Activated naive CD4-positive, alpha-beta T cell treated with anti-CD3 and anti-CD28 coated beads for 36 hours (primary cell): ENCODE measurements at regions not wholly inside any gene's neighbourhood (a gene's known extent, or its start where the extent isn't known, plus 50 kb on each side); places are given as distances from the start of the nearest gene placed in this dataset.

Source experiments
- CTCF ChIA-PET: fragments of 350-600 bp; sonication (Branson Sonifier 250); formaldehyde crosslinking; loops from one replicate; lab custom pipeline; 2021; ENCODE audit warnings: antibody characterized with exemption; lab: Charles Lee
- DNase-seq: peaks from one replicate; pipeline ENCODE4 v3.0.0-alpha.2; 2020
- H3K27ac Mint-ChIP-seq: one replicate; pipeline ENCODE4 v1.8.0; 2021; ENCODE audit warnings: mild to moderate bottlenecking, mixed read lengths
- H3K27me3 Mint-ChIP-seq: one replicate; pipeline ENCODE4 v1.8.0; 2021; ENCODE audit warnings: low read depth, mixed read lengths
- H3K36me3 Mint-ChIP-seq: one replicate; pipeline ENCODE4 v1.8.0; 2021; ENCODE audit warnings: low read depth, mixed read lengths
- H3K4me1 Mint-ChIP-seq: one replicate; pipeline ENCODE4 v1.8.0; 2021; ENCODE audit warnings: low read depth, mixed read lengths
- H3K4me3 Mint-ChIP-seq: one replicate; pipeline ENCODE4 v1.8.0; 2021; ENCODE audit warnings: mild to moderate bottlenecking, moderate library complexity, mixed read lengths
- H3K9me3 Mint-ChIP-seq: one replicate; pipeline ENCODE4 v1.8.0; 2021; ENCODE audit warnings: mixed read lengths
- intact Hi-C: fragments of 100-400 bp; cut with micrococcal nuclease; formaldehyde crosslinking; loops from one replicate; pipeline ENCODE4 v1.15.1; 2023

DNA sequence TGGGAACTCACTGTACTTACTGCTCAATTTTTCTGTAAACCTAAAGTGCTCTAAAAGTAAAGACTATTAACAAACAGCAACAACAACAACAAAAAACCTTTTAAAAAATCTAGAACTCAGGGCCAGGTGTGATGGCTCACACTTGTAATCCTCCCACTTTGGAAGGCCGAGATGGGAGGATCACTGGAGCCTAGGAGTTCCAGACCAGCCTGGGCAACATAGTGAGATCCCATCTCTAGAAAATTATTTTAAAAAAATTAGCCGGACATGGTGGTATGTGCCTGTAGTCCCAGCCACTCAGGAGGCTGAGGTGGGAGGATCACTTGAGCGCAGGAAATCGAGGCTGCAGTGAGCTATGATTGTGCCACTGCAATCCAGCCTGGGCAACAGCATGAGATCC, 161.8 kb downstream of the NUP210 start:
- H3K4me1 Mint-ChIP-seq = peaks cover 7% of the 10 kb centered on the region
- H3K4me3 Mint-ChIP-seq = no peak overlapping the region
- no peaks in the 10 kb centered on the region for H3K36me3 Mint-ChIP-seq
- CTCF ChIA-PET = no interaction called here
- H3K9me3 Mint-ChIP-seq = no peaks in the 10 kb centered on the region
- no peak overlapping the region for H3K27ac Mint-ChIP-seq
- H3K27me3 Mint-ChIP-seq = no peaks in the 10 kb centered on the region
- intact Hi-C loops = no loop called here
- DNase-seq = no peak

DNA sequence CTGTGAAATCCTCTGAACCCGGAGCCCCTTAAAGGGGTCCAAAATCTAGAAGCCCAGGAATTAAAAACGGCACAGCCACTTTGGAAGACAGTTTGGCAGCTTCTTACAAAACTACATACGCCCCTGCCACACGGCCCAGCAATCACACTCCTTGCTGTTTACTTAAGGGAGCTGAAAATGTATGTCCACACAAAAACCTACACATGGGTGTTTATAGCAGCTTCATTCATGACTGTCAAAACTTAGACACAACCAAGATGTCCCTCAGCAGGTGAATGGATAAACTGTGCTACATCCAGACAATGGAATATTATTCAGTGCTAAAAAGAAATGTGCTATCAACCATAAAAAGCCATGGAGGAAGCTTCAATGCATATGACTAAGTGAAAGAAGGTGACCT, 162.5 kb downstream of the NUP210 start:
- no peaks in the 10 kb centered on the region for H3K36me3 Mint-ChIP-seq
- no peak overlapping the region for H3K4me3 Mint-ChIP-seq
- no peak for DNase-seq
- H3K9me3 Mint-ChIP-seq = no peaks in the 10 kb centered on the region
- H3K4me1 Mint-ChIP-seq = peaks cover 4% of the 10 kb centered on the region
- CTCF ChIA-PET = interaction anchor here (1.1 kb wide), 1 partner anchor 166 kb away, joined by 3 read pairs; no protein-coding TSS in a partner anchor
- intact Hi-C loops = no loop called here
- no peaks in the 10 kb centered on the region for H3K27me3 Mint-ChIP-seq
- no peak overlapping the region for H3K27ac Mint-ChIP-seq

DNA sequence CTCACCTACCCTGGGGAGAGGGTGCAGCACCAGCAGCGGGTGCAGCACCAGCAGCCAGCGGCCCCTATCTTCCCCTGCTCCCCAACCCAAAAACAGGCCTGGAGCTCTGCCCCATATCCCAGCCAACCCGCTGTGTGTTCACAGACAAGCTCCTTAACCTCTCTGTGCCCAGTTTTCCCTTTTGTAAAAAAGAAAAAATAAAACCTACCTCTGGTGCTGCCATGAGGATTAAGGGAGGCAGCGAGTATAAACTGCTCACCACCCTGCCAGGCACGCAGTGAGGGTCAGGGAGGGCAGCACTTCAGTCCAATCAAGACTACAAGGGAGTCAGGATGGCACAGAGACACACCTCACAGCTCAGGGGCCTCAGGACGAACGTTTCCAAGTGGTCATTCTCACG, 163.3 kb downstream of the NUP210 start:
- CTCF ChIA-PET = interaction anchor here (0.7 to 1.1 kb wide), 2 partner anchors 165 to 332 kb away, joined by 3 read pairs; no protein-coding TSS in a partner anchor

DNA sequence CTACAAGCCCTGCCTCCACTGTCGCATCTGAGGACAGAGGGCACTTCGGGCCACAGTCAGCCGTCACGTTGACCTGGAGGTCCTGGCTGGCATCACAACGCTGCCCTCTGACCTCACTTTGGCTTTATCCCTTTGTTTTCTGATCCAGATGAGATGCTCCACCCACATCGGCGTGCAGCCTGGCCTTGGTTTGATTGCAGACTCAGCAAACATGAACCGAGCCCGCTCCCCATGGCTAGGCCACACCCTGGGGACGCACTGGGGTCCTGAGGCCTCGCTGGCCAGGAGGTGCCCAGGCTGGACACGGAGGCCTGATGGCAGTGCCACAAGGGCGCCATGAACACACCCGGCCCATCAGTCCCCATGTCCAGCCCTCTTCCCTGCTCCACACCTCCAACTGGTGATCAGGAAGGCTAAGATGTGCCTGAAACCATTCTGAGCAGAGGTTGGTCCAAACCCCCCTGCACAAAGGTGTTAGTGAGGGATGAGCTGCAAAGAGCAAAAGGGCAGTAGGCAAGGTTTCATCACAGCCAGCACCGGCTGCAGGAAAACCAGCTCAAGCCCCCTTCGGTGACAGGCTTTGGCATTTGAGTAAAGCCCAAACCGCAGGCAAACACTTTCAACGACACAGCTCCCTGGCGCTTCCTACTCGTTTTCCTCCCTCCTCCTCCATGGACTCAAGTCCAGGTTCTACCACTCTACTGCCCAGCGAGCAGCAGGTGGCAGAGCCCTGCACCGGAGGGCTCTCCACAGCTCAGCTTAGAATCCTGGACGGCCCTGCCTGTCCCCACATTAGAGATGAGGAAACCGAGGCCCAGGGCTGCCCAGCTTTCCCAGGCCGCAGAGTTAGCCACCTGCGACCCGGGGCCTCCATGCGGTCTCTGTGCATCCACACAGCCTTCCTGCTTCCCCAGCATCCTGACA, 165.8 kb downstream of the NUP210 start:
- Mint-ChIP-seq H3K9me3 (no peaks in the 10 kb centered on the region), H3K27me3 (no peaks in the 10 kb centered on the region), H3K4me3 (no peak overlapping the region), H3K4me1 (no peaks in the 10 kb centered on the region), H3K36me3 (no peaks in the 10 kb centered on the region), H3K27ac (no peak overlapping the region)
- no peak for DNase-seq
- intact Hi-C loops = no loop called here
- CTCF ChIA-PET = no interaction called here

More for the DNA sequence above, 163.3 kb downstream of the NUP210 start:
- H3K27me3 Mint-ChIP-seq = no peaks in the 10 kb centered on the region
- H3K36me3 Mint-ChIP-seq = no peaks in the 10 kb centered on the region
- no peak for DNase-seq
- intact Hi-C loops = no loop called here
- no peak overlapping the region for H3K4me3 Mint-ChIP-seq
- no peaks in the 10 kb centered on the region for H3K4me1 Mint-ChIP-seq
- H3K9me3 Mint-ChIP-seq = no peaks in the 10 kb centered on the region
- H3K27ac Mint-ChIP-seq = no peak overlapping the region

DNA sequence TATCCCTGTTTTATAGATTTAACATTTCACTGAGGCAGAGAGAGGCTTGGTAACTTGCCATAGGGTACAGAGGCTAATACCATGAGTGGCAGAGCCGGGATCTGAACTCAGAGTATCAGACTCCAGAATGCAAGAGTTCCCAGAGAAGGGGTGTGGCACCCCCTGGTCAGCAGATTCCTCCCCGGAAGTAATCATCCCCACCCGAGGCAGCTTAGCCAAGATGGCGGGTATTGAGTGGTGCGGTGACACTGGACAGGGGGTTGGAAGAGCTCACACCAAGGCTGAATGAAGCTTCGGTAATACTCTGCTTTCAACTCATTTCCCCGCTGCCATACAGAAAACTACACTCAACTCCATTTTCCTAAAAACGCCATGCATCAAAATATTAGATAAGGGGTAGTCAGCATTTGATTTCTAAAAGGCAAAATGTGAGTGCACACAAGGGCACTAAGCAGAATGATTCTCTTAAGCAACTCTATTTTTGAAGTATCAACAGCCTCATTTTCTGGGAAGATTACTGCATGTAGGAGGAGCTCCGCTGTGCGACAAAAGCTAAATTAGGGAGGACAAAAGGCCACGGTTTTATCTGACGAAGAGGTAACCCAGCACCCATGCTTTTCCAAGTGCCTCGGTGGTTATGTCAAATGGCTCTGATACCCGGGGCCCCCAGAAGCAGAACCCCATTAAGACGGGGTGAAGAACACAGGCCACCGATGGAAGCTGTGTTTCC, 166.7 kb downstream of the NUP210 start:
- H3K9me3 Mint-ChIP-seq = no peaks in the 10 kb centered on the region
- CTCF ChIA-PET = no interaction called here
- H3K4me3 Mint-ChIP-seq = no peak overlapping the region
- DNase-seq = no peak
- intact Hi-C loops = no loop called here
- H3K27ac Mint-ChIP-seq = no peak overlapping the region
- H3K36me3 Mint-ChIP-seq = no peaks in the 10 kb centered on the region
- no peaks in the 10 kb centered on the region for H3K27me3 Mint-ChIP-seq
- no peaks in the 10 kb centered on the region for H3K4me1 Mint-ChIP-seq

DNA sequence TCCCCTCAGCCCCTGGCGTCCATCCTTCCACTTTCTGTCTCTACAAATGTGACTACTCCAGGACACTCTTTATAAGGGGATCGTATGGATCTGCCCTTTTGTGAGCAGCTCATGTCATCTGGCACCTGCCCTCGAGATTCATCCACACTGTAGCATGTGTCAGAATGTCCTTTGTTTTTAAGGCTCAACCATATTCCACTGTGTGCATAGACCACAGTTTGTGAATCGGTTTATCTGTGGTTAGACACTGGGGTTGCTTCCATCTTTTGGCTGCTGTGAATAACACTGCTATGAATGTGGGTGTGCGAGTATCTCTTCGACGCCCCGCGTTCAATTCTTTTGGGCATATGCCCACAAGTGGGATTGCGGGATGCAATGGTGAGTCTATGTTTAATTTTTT, 167.9 kb downstream of the NUP210 start:
- Mint-ChIP-seq H3K36me3 (no peaks in the 10 kb centered on the region), H3K27me3 (no peaks in the 10 kb centered on the region), H3K9me3 (no peaks in the 10 kb centered on the region), H3K27ac (no peak overlapping the region), H3K4me1 (no peaks in the 10 kb centered on the region), H3K4me3 (no peak overlapping the region)
- DNase-seq = no peak
- intact Hi-C loops = no loop called here
- CTCF ChIA-PET = interaction anchor here (1.5 kb wide), 1 partner anchor 160 kb away, joined by 5 read pairs; no protein-coding TSS in a partner anchor

DNA sequence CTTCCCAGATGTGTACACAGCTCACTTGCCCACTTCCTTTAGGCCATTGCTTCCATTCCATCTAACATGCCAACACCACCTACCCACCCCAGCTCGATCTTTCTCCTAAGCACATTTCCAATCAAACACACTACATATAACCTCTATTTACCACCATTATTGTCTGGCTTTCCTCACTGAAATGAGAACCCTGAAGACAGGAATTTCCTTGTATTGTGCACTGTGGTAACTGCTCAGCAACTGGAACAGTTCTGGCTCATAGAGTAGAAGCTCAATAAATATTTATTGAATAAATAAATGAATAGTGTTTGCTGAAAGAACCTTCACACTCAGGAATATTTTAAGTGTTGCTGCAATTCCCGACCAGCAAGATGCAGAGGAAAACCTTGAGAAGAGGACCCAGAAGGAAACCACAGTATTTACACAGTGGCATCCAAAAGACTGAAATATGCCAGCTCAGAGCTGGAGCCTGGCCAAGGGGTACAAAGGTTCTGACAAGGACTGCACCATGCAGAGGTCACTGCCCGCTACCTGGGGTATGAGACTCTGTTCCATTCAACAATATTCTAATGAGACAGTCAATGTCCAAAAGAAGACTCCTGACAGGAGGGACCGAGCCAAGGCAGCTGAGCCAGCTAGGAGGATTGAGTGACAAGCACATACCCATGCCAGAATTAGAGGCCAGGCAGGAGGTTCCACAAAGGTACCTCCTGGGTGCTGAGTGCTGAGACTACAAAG, 168.8 kb downstream of the NUP210 start:
- no peaks in the 10 kb centered on the region for H3K9me3 Mint-ChIP-seq
- no peak for DNase-seq
- no peak overlapping the region for H3K4me3 Mint-ChIP-seq
- no peaks in the 10 kb centered on the region for H3K27me3 Mint-ChIP-seq
- intact Hi-C loops = no loop called here
- CTCF ChIA-PET = interaction anchor here (1.1 to 1.5 kb wide), 2 partner anchors 57 to 160 kb away, joined by 3 to 5 read pairs; no protein-coding TSS in a partner anchor
- no peaks in the 10 kb centered on the region for H3K36me3 Mint-ChIP-seq
- H3K4me1 Mint-ChIP-seq = no peaks in the 10 kb centered on the region
- H3K27ac Mint-ChIP-seq = no peak overlapping the region

DNA sequence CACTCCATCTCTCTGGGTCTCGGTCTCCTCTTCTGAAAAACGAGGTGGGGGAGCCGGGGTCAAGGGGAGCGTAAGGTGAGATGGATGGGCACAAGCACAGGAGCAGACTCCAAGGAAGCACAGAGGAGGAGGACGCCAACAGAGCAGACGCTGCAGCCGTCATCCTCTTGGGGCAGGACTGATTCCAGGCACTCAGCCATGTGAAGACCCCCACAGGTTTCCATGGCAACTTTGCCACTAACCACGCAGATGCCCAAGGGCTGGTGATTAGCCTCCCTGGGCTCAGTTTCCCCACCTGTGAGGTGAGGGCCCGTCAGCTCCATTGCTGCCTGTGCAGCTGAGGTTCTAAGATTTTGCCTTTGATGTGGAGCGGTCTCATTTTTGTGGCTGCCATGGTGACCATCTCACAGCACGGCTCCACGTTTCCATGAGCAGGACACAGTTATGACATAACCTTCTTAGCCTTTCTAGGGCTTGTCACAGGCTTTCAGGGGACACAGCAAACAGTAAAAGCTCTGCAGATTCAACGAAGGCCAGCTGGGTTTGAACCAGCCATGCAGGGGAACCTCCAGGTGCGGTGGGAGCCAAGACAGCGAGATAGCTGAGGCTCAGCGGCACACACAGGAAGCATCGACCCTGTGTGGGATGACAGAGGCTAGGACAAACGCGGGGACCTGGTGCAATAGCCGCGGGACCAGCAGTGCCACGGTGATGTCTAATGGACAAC, 170.3 kb downstream of the NUP210 start:
- no peak for DNase-seq
- Mint-ChIP-seq H3K9me3 (no peaks in the 10 kb centered on the region), H3K4me3 (no peak overlapping the region), H3K4me1 (no peaks in the 10 kb centered on the region), H3K27ac (no peak overlapping the region), H3K27me3 (no peaks in the 10 kb centered on the region), H3K36me3 (no peaks in the 10 kb centered on the region)
- intact Hi-C loops = no loop called here
- CTCF ChIA-PET = interaction anchor here (0.6 to 1.1 kb wide), 3 partner anchors 58 to 246 kb away, joined by 3 read pairs; no protein-coding TSS in a partner anchor

DNA sequence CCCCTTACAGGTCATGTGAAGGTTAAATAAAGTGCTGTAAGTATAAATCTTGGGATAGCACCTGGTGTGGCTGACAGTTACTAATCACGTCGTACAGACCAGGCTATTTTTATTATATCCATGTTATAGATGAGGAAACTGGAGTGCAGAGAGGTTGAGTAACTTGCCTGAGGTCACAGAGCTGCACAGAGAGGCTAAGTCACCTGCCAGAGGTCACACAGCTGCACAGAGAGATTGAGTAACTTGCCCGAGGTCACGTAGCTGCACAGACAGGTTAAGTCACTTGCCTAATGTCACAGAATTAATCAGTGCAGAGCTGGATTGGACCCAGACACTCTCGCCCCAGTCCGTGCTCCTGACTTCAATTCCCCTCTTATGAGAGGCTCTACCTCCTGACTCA, 171.5 kb downstream of the NUP210 start:
- Mint-ChIP-seq H3K27ac (no peak overlapping the region), H3K9me3 (no peaks in the 10 kb centered on the region), H3K4me1 (no peaks in the 10 kb centered on the region), H3K36me3 (no peaks in the 10 kb centered on the region), H3K4me3 (no peak overlapping the region), H3K27me3 (no peaks in the 10 kb centered on the region)
- CTCF ChIA-PET = interaction anchor here (0.6 kb wide), 1 partner anchor 206 kb away, joined by 3 read pairs; no protein-coding TSS in a partner anchor
- intact Hi-C loops = no loop called here
- DNase-seq = no peak

DNA sequence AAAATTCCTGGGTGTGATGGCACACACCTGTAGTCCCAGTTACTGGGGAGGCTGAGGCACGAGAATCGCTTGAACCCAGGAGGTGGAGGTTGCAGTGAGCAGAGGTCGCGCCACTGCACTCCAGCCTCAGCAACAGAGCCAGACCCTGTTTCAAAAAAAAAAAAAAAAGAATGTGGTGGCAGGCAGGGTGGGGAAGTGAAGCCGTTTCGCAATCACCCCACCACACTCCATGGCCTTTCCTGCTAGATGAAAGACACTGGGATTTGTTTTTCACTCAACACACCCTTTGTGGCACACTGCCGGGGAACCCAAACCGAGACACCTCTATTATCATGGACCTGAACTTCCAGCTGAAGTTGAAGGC, 172.4 kb upstream of the IQSEC1 start:
- H3K9me3 Mint-ChIP-seq = no peaks in the 10 kb centered on the region
- H3K27ac Mint-ChIP-seq = no peak overlapping the region
- DNase-seq = no peak
- CTCF ChIA-PET = no interaction called here
- intact Hi-C loops = no loop called here
- H3K4me1 Mint-ChIP-seq = no peaks in the 10 kb centered on the region
- H3K36me3 Mint-ChIP-seq = no peaks in the 10 kb centered on the region
- H3K4me3 Mint-ChIP-seq = no peak overlapping the region
- H3K27me3 Mint-ChIP-seq = no peaks in the 10 kb centered on the region

DNA sequence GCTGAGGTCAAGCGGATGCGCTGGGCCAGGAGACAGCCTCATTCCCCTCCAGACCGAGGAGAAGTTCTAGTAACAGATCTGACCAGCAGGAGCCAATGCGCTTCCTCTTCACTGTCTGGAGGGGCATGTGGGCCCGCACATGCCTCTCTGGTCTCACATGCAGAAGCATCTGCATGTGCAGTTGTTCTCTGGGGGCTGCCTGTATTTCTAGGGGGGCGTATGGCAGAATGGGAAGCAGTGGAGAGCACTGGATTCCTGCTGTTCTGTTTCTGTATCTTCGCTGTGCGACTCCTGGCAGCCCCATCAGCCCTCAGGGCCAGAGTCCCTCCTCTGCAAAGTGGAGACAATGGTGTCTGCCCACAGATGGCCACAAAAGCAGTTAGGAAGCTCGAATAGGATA, 170.4 kb upstream of the IQSEC1 start:
- intact Hi-C loops = no loop called here
- H3K4me3 Mint-ChIP-seq = no peak overlapping the region
- CTCF ChIA-PET = interaction anchor here (0.7 to 1.0 kb wide), 3 partner anchors 15 to 373 kb away, joined by 3 to 5 read pairs (median 4); no protein-coding TSS in a partner anchor
- no peaks in the 10 kb centered on the region for H3K36me3 Mint-ChIP-seq
- no peak for DNase-seq
- H3K27ac Mint-ChIP-seq = no peak overlapping the region
- no peaks in the 10 kb centered on the region for H3K9me3 Mint-ChIP-seq
- no peaks in the 10 kb centered on the region for H3K4me1 Mint-ChIP-seq
- H3K27me3 Mint-ChIP-seq = no peaks in the 10 kb centered on the region
